Renal pelvis (tissue), 1 donor: ENCODE measurements at regions not wholly inside any gene's neighbourhood (a gene's known extent, or its start where the extent isn't known, plus 50 kb on each side); places are given as distances from the start of the nearest gene placed in this dataset.
"Not testable (repeated sequence)": the region's sequence is repeated elsewhere in the genome, so short reads cannot be mapped to it uniquely, and the experiment has no call there.

Experiments
- DNase-seq: peaks from one replicate; pipeline ENCODE4 v3.0.0-alpha.2; 2013

DNA sequence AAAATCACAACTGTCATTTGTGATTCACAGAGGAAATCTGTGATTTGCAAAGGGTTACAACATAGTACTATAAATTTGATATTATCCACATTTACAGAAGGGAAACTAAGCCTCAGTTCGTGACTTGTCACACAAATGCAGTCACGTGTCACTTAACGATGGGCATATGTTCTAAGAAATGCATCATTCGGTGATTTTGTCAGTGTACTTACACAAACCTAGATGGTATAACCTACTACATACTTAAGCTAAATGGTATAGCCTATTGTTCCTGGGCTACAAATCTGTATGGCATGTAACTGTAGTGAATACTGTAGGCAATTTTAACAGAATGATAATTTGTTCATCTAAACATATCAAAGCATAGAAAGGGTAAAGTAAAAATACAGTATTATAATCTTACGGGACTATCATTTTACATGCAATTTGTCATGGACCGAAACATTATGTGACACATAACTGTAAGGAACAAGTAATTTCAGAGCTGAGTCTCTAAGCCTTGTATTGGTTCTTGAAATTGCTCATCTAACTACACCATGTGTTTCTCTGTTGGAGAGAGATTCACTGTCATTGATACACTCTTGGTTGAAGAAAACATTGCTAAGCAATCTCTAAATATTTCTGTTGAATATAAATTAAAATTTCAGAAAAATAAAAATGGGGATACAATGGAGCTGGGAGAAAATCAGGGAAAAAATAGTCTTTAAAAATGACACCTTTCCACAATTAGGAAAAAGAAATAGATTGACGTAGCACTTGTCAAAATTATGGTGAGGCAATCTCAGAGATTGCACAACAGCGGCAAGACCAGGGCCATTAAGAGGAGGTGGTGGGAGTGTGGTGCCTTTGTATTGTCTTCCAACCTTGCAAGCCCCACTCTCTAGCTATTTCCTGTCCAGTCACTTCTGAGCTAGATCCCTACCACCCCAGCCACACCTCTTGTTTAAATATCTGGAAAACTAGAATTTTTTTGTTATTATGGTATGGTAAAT, 645.8 kb upstream of the TBL1XR1 start:
- DNase-seq, result no peak

DNA sequence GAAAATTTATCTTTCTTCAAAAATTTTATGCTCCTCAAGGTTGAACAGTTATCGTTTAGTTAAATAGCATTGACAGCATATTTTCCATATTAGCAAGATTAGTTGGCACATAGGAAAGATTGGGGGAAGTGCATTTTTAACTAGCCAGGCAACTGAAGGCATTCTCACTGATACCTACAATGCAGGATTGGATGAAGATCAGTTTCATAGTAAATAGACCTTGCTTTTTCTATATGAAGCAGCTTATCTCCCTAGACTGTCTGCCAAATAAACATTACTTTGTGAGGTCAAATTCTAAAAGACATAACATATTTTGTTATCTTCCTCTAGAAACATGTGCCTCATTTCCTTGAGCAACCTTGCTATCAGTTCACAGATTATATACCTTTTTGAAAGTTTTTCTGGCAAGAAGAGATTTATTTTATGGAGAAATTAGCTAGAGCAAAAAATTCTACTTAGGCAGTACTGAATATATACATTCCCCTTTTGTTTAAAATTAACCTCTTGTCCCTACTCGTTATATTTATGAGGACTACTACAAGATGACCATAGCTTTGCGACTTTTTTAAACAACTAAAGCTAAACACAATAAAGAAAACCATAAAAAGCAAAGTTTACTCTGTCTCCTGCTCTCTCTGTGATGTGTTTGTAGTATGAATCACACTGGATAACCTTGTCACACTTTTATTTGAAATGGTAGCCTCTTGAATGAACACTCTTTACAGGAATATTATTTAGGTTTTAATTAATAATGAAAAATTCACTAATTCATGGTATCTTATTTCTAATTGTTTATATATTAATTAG, 654.9 kb upstream of the TBL1XR1 start:
- DNase-seq, result no peak

DNA sequence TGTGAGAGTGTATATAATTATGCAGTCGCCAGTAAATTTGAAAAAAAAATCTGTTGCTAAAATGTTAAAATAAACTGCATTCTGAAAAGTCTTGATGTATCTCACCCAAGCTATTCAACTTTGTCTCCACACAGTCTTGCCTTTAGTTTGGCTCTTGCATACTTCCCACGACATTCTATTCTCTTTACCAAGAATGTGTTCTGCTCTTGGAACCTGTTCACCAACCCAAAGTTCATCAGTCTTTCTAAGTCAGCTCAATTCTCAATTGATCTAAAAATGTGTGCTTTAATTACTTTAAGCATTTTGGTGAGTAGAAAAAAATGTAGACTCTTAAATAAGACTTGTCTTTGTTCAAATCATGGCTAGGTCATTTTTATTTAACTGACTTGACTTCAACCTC, 657.7 kb upstream of the TBL1XR1 start:
- DNase-seq, result no peak

DNA sequence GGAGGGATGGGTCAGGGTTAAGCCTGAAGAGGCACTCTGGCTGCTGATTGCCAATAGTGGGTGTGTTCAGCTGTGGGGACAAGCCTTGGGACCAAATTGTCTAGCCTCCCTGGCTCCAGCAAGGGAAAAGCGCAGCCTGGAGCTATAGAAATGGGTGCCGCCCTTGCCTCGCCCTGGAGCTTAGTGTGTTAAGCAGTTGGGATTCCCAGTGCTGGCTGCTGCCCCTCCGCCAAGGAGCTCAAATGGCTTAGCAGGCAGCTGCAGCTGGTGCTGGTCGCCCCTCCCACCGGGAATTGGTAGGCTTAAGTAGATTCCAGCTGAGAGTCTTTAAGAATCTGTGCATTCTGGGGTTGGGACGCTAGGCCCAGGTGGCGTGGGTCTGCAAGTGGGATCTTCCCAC, 662.9 kb upstream of the TBL1XR1 start:
- no peak for DNase-seq

DNA sequence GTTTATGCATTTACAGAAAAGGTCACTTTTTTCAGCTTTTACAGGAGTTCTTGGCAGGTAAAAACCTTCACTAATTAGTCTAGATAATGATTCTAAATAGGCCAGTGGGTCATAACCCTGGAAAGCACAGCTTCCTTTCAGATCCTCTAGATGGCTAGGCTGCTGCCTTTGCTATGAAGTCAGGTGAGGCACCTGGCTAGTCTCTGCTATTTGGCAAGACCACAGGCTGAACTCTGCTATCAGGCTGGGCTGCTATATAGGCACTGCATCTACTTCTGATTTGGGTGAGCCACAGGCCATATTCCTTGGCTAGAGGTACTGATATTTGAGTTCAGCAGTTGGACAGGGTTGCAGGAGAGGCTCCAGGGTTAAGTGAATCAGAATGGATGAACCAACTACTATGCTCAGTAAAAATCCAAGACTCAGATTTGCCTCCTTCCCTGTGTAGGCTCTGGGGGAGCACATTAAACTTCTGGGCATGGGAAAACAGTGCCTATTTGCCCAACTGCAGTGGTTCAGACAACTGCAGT, 665.7 kb upstream of the TBL1XR1 start:
- DNase-seq, result no peak

DNA sequence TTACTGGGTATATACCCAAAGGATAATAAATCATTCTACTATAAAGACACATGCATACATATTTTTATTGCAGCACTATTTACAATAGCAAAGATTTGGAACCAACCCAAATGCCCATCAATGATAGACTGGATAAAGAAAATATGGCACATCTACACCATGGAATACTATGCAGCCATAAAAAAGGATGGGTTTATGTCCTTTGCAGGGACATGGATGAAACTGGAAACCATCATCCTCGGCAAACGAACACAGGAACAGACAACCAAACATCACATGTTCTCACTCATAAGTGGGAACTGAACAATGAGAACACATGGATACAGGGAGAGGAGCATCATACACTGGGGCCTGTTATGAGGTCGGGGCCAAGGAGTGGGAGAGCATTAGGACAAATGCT, 665.0 kb upstream of the KCNMB2 start:
- DNase-seq, result not testable (repeated sequence)

DNA sequence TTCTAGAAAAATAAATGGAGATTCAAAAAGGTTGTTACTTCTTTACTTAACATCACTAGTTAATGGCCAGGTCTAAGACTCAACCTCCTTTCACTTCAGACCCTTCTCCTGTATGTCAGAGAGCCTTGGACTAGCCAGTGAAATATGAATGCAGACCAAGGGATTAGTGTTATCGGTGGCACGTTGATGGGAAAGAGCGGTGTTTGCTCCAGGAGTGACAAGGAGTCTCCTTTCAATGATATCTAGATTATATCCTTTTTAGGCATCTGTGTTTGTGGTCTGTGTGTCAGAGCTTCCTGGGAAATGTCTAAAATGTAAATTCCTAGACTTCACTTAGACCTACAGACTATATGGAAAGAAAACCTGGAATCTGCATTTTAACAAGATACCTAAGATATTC, 658.0 kb upstream of the KCNMB2 start:
- no peak for DNase-seq

DNA sequence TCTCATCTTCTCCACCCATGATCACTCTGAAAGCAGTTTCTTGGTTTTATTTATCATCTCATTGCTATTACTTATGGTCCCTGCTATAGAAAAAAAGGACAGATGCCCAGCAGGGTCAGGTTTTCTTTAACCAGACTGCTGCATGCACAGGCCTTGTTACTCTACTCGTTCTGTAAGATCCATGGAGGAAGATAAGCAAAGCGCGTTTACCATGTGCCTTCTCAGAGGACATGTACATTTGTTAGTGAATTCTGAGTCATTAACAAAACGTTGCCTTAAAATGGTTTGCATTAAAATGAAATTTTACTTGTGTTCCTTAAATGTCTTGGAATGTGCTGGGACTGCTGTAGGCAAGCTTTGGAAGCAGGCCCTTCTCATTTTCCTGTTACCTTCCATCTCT, 657.3 kb upstream of the KCNMB2 start:
- DNase-seq, result no peak

DNA sequence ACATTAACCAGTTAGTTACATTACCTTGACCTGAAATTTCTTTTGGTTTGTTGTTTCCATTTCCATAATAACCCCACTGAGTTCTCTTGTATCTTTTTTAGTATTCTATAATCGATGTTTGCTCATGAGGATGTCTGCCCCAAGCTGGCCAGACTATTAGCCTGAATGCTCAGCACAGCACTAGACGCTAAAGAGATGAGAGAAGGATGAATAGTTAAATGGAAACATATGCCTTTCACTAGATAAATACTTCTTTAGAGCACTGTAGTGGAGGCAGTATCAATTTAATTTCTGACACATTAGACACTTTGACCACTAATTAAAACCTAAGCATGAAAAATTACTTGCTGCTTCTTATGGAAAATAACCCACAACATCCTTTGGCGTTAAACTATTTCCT, 654.9 kb upstream of the KCNMB2 start:
- DNase-seq, result no peak

DNA sequence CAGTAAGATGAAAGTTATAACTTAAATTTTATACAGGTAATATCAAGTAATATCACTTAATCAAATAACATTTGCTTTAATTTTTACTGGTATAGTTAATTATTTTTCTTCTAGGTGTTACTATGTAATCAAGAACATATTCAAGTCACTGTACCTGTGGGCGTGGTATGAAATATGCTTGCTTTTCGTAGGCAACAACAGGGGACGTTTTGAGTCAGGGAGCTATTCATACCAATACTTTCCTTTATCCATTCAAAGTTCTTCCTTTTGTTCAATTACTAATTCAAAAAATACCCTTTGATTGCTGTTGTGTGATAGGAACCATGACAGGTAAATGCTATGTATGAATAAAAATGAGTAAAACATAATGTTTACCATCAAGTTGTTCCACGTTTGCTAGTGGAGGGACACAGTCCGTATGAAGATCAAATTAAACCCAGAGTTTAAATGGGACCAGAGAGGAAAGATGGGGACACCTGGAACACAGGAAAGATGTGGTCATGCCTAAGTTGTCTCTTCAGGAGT, 654.0 kb upstream of the KCNMB2 start:
- DNase-seq, result no peak

DNA sequence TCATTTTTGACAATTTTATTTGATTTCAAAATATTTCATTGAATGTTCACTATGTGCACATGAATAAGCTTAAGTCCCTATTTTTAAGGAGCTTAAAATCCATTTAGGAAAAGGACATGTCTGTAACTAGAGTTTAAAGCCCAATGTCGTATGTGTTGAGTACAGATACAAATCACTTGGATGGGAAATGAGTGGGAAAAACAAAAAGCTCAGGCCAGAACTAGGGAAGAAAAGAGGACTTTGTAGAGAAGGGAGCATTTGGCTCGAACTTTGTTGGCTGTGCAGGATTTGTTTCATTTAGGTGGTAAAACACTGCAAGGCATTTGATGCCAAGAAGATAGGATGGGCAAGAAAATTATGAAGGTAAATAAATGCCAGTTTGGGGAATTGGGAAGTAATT, 653.1 kb upstream of the KCNMB2 start:
- no peak for DNase-seq

DNA sequence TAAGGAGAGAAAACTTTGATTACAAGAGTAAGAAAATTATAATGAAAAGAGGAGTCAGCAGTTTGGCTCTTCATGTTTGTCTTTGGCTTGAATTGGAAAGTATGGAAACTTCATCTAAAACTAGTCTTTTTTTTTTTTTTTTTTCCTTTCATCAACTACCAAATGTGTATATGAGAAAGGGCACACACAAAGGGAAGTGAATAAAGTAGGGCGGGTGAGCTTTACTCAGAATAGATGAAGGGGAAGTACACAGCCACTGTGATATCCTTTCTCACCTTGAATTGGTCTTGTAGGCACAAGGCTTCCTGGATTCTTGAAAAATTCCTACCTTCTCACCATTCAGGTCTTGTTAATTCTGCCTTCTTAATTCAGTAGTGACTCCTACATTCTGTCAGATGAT, 652.3 kb upstream of the KCNMB2 start:
- DNase-seq, result no peak

DNA sequence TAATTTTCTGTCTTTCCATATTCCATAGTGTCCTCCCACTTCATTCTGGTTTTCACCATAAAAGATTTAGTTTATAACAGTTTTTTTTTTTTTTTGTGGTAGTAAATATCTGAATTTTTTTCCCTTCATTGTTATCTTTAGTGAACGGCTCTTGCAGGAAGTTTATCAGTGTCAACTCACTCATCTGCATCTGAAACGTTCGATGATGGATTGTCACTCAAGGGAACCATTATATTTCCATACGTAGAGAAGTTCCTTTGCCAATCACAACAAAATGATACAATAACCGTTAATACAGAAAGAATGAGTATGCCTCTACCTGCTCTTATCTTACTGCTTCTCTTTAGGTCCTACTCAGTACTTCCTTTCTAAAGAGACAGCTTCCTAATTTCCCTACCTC, 651.2 kb upstream of the KCNMB2 start:
- DNase-seq, result no peak

DNA sequence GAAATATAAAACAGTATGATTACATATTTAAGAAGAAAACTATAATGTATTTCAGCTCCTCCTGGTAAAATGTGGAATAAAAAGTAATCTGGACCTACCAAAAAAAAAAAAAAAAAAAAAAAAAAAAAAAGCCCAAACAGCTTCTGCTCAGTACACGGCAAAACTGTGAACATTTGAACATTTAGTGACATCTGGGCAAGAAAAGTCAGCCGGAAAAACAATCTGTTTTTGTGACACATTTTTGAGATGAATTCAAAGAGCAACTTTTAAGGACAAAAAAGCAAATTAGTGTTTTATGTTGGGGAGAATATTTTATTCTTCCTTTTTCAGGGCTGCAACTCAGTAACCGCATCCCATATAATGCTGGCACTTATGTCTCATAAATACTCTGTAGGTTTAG, 649.7 kb upstream of the KCNMB2 start:
- no peak for DNase-seq

DNA sequence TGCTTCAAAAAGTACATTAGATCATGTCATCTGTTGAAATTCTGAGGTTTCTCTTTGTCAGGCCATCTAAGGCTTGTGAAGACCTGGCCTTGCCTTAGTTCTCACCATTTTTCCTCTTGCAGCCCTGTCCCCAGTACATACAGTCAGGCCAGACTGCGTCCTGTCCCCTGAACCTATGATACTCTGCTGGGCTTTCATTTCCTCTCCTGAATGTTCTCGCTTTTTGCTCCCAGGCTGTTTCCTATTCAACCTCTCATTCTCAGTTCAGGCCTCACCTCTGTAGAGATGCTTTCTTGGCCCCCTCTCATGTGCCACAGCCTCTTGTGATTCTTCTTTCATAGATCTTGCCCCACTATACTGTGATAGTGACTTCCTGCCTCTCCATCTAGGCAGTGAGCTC, 648.8 kb upstream of the KCNMB2 start:
- DNase-seq, result no peak

DNA sequence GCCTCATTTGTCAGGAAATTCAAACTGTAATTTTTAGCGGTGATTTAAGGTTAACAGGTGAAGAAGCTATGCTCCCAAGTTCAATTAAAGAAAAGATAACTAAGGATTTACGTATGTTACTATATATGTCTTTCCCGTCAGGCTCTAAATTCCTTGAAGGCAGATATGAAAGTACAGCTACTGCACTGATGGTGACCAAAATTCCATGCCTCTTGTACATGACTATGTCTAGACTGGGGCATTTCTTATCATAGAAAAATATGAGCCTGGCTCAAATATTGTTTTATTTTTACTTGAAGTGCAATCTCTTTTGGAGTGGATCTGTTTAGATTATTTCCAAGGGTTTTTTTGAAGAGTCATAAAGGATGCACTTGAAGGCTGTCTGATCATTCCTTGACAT, 647.1 kb upstream of the KCNMB2 start:
- no peak for DNase-seq

DNA sequence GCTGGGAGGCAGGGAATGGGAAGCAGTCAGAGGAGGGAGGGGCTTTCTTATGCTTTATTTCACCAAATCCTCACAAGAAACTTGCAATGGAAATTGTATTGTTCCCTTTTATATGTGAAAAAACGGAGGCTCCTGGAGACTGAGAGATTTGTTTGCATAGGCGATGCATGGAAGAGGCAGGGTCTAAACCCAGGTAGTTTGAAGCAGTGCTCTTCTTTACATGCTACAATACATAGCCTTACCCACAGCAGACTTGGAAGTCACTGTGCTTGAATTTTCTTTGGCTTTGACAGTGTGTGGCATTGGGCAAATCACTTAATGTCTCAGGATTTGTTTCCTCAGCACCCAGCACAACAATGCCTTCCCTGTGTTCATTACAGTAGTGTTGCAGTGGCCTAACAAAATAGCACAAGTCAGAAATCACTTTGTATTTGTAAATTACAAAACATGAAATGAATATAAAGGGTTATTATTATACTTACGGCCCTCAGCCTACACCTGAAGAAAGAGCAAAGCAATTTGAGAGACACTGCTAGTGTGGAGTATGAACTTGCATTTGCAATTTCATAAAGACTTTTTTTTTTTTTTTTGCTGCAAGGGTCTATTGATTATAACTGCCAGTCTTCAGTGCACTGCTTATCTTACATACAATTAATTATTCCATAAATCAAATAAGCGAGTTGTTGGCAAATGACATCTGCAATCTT, 646.4 kb upstream of the KCNMB2 start:
- DNase-seq, result no peak

DNA sequence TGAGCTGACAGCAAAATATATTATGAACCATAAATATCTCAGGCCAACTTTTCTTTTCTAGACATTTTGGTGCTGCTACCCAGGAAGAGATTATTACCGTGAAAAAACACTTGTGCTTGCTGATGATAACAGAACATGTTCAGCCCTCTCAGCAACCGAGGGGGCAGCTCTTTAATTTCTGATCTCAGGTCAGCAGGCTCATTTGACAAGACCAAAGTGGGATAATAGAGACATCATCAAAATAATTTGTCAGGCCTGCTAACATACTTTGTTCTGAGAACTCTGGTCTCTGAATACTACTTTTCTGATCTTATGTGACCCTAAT, 645.9 kb upstream of the KCNMB2 start:
- no peak for DNase-seq

DNA sequence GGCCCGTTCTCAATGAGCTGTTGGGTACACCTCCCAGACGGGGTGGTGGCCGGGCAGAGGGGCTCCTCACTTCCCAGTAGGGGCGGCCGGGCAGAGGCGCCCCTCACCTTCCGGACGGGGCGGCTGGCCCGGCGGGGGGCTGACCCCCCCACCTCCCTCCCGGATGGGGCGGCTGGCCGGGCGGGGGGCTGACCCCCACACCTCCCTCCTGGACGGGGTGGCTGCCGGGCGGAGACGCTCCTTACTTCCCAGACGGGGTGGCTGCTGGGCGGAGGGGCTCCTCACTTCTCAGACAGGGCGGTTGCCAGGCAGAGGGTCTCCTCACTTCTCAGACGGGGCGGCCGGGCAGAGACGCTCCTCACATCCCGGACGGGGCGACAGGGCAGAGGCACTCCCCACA, 644.7 kb upstream of the KCNMB2 start:
- DNase-seq, result not testable (repeated sequence)

DNA sequence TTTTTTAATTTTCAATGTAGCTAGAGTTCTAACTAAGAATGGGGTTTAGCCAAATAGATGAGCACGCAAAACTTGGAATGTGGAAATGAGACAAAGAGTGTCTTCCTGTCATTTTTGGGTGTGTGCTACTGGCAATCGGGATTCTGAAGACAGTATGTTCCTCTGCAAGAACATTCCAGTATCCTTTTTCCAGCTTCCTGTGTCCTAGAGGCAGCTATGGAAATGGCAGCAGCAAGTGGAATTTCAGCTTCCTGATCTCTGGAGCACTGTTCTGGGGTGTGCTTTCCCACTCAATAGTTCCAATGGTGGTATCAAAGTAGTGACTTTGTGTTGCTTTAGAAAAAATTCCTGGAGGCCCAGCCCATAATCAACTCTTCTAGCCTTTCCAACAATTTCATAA, 642.9 kb upstream of the KCNMB2 start:
- no peak for DNase-seq

DNA sequence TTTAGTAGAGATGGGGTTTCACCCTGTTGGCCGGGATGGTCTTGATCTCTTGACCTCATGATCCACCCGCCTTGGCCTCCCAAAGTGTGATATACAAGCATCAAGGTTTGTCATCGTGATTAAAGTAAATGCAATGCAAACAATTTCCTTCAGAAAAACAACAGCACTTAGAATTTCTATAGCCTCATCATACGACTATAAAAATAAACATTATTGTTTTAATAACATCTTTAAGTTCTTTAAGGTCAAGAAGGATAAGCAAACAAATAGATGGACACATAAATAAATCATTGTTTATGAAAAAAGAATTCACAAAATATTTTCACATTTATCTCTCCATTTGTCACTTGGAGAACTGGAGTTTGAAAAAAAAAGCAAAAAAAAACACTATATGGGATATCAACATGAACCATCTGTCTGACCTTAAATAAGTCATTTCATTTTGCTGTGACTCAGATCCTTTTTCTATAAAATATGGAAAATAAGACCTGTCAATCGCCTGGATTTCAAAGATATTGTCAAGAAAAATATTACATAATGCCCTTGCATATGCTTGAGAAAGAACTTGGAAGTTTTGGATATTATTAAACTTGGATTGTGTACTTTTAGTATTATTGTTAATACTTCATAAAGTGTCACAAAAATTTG, 642.0 kb upstream of the KCNMB2 start:
- no peak for DNase-seq

DNA sequence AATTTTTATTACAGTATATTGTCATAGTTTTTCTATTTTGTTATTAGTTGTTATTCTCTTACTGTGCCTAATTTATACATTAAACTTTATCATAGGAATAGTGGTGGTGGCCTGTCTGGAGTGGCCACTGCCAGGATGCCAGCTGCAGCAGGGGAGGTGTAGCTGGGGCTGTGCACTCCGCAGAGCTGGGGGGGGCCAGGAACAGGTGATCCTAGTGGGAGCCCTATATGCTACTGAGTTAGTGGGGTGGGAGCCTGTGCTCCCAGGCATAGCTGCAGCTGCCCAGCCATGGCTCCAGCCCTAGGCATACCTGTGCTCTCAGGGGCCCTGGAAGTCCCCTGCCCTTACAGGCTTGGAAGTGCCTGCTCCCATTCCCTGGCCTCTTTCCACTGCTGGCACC, 638.1 kb upstream of the KCNMB2 start:
- DNase-seq, result no peak
